HuH-7 (cell line): ENCODE measurements at regions not wholly inside any gene's neighbourhood (a gene's known extent, or its start where the extent isn't known, plus 50 kb on each side); places are given as distances from the start of the nearest gene placed in this dataset.

Experiments used
- DNase-seq: peaks from one replicate; pipeline ENCODE4 v3.0.0; 2011; ENCODE audit warnings: low spot score

DNA sequence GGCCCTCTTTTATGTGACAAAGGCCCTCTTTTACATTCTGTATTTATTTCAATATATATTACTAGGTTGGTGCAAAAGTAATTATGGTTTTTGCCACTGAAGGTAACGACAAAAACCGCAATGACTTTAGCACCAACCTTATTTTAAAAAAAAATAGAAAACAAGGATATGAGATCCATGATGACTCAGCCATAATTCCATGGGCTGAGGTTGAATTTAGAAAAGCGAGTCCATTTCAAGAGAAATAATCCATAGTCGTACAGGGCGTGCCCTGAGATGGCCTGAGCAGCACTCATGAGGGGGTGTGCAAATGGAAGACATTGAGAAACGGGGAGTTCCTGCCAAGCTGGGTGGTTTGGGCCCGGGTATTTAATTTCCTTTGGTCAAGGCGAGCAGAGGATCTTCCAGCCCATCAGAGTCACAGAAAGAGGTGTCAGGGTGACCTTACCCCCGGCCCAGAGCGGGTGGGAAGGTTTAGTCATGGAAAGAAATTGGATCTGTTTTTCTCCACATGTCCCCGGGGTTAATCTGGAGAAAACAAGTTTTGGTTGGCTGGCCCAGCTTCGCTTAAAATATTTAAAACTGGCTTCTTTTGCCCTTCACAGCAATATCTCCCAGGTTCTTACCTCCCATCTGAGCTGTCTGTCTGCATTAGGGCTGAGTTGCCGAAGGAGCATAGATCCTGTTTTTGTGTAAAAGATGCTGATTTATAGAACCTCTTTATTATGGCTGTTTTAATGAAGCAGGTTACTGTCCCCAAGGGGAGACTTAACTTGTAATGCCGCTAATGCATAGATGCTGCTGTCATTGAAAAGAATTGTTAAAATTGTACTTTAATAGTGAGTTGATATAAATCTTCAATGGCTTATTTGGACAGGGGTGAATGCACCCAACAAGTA is 255.6 kb downstream of the PREX1 start:
- DNase-seq: no peak

DNA sequence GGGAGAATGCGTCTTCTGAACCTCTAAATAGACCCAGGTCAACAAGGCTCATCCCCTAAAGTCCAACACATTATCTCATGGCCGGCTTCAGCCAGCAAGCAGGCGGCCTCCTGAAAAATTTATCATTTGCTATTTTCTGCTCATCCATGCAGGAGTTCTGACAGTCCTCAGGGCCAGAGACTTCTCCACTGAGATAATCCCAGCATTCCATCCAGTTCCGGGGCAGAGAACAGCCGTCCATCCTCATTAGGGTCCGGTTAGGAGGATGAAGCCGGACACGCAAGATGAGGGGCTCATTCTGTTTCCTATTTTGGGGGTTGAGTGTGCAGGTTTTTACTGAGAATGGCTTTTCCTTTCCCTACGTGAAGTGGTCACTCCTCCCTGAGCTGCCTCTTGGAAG is 258.1 kb downstream of the PREX1 start:
- DNase-seq: no peak

DNA sequence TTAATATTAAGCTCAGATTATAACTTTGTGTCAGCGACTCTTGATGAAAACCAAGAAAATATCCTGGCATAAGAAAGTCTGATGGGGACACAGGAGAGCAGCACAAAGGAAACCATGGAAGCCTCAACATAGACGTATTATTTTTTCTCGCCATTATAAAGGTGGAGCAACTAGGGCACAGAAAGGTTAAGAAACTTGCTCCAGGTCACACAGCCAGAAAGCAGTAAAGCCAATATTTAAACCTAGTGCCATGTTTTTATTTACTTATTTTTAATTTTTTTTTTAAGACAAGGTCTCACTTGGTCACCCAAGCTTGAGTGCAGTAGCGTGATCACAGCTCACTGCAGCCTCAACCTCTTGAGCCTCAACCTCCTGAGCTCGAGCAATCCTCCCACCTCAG is 259.3 kb downstream of the PREX1 start:
- no peak for DNase-seq

DNA sequence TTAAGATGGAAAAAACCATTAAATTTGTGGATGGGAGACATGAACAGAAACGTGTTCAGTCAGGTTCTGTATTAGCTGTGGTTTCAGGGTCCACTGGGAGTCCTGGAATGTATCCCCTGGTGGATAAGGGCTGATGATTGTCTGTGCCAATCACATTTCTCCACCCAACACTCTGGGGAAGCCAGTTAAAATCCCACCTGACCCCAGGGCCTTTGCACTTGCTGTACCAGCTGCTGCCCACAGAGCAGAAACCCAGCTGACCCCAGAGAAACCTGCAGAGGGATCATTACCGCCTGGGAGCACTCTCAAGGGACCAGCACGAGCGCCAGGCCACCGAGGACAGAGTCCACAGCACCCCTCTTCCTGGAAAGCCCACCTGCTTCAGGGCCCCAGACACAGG is 260.7 kb downstream of the PREX1 start:
- DNase-seq: no peak

DNA sequence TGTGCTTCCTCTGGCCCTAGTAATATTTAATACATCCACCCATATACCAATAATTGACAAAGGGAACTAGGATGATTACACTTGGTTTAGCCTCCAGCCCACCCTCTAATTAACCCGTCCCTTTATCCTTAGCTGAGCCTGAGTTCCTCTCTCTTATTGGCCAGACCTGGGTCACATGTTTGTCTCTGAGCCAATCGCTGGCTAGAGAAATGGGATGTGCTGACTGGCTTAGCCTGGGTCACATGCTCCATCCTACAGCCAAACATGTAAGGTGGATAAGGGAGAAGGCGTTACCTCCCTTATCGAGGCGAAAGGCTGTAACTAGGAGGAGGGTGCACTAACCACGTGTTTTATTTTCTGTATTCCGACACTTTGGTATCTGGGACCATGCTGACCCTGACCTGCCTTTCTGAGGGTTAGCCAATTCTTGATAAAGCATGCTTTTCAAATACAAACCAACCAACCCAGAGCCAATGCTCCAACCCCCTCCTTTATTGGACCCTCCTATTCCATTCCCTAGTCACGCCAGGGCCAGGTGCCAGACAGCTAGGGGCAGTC is 262.7 kb downstream of the PREX1 start:
- no peak for DNase-seq

DNA sequence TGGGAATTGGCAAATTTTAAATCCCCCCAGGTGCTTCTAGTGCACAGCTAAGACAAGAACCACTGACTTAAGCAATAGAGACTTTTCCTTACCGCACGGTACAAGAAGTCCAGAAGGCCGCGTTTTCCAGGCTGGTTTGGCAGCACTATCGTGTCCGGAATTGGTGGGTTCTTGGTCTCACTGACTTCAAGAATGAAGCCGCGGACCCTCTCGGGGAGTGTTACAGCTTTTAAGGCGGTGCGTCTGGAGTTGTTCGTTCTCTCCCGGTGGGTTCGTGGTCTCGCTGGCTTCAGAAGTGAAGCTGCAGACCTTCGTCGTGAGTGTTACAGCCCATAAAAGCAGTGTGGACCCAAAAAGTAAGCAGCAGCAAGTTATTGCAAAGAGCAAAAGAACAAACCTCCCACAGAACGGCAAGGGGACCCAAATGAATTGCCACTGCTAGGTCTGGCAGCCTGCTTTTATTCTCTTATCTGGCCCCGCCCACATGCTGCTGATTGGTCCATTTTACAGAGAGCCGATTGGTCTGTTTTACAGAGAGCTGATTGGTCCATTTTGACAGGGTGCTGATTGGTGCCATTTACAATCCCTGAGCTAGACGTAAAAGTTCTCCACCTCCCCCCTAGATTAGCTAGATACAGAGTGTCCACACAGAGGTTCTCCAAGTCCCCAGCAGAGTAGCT is 264.5 kb downstream of the PREX1 start:
- no peak for DNase-seq

DNA sequence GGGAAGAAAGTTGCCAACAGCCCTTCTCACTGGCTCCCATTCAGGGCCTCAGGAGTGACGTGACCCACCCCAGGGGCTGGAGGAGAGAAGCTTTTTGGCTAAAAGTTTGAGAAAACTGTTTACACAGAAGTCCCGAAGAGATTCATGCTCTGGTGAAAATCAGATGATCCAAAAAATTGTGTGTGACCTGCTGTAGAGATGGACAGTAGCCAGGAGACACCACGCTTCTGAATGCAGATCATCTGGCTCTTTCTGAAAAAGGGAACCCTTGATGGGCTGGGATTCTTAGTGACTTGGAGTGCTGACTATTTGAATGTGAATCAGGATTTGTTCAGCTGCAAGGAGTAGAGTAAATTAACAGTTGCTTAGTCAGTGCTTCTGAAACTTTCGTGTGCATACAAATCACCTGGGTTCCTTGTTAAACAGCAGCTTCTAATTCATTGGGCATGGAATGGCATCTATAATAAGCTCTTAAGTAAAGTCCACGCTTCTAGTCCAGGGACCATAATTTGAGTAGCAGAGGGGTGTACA is 265.1 kb downstream of the PREX1 start:
- no peak for DNase-seq

DNA sequence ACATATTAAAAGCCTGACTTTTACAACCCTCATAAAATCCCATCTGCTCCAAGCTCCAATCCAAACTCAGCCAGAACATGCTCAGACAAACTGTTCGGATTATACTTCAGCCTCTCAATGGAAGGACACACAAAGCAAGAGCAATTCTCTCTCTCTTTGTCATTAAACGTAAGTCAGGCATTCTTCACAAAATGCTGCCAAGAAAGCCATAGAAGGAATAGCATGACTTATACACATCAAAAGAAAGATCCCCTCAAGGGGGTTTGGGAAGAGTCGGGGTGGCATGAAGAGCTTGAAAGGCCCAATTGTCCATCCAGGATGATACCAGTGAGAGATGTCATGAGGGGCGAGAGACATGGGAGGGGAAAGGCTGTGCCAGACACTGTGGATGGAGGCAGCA is 268.9 kb downstream of the PREX1 start:
- DNase-seq: no peak

DNA sequence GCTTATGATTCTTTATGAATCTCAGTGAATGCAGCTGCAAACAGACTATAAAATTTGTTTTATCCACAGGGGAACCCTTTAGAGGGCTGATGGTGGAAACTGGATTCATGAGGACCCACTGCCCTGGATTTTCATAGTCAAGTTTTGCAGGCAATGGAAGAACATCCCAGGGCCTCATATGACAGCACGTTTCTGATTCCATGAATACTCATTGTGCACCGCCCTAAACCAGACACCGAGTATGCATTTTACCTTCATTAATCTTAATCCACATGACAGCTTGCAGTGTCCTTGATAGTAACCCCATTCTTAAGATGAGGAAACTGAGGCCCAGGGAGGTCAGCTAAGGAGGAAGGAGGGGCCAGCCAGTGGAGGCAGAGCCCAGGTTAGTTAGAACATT is 270.4 kb downstream of the PREX1 start:
- no peak for DNase-seq

DNA sequence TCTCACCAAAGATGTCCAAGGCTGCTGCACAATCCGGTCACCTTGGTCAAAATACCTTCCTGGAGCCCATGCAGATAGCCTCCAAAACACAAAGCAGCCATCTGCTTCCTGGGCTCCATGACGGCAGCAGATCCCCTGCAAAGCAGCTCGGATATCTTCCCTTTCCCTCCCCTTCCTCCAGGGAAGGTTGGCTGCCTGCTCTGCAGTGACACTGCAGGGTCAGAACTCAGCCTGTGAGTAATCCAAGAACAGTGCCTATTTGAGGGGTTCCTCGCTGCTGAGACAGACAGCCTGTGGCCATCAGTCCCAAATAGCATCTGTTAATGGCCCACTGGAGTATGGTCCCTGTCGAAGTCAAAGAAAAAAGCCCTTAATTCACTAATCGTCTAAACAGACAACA is 270.8 kb downstream of the PREX1 start:
- no peak for DNase-seq

DNA sequence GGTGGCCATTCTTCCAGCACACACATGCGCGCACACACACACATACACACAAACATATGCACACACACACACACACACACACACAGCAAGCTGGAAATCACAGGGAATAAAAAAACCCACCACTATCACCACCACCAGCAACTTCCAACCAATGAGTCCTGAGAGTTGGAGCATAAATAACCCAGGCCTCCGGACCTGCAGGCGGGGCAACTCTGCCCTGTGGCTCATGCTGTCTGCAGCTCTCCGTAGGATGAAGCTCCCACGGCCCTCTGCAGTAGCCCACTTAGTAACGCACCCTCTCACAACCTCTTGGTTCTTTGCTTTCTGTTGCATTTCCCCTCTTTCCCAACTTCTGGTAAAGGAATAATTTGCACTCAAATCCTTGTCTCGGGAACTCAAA is 275.2 kb downstream of the PREX1 start:
- no peak for DNase-seq

DNA sequence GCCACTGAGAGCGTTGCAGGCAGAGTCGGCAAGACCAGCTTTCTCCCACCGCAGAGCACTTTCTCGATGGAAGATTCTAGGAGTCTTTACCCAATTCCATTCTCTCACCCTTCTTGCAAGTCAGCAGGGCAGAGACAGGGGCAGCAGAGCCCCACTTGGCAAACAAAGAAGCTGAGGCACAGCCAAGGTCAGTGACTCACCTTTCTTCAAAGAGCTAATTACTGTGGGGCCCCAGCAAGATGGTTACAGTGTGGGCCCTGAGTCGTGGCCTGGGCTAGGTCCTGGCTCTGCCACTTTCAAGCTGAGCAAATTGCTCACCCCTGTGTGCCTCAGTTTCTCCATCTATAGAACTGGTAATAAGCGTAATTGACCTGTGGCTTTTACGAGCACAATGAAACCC is 277.0 kb downstream of the PREX1 start:
- no peak for DNase-seq

DNA sequence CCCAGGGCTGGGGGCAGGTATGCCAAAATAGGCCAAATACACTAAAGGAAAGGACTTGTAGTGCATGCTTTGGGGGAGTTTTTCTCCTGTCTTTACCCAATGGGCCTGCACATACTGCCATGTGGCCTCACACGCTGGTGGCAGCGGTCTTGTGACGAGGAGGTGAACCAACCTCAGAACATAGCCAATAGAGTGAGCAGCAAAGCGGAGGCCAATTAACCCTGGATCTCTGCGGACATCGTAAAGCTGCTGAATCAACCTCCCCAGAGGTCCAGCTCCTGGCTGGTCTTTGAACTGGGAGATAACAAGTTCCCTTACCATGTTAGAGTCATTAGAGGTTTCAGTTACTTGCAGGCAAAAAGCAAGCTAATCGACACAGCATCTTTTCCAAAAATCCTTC is 280.1 kb downstream of the PREX1 start:
- DNase-seq: no peak

DNA sequence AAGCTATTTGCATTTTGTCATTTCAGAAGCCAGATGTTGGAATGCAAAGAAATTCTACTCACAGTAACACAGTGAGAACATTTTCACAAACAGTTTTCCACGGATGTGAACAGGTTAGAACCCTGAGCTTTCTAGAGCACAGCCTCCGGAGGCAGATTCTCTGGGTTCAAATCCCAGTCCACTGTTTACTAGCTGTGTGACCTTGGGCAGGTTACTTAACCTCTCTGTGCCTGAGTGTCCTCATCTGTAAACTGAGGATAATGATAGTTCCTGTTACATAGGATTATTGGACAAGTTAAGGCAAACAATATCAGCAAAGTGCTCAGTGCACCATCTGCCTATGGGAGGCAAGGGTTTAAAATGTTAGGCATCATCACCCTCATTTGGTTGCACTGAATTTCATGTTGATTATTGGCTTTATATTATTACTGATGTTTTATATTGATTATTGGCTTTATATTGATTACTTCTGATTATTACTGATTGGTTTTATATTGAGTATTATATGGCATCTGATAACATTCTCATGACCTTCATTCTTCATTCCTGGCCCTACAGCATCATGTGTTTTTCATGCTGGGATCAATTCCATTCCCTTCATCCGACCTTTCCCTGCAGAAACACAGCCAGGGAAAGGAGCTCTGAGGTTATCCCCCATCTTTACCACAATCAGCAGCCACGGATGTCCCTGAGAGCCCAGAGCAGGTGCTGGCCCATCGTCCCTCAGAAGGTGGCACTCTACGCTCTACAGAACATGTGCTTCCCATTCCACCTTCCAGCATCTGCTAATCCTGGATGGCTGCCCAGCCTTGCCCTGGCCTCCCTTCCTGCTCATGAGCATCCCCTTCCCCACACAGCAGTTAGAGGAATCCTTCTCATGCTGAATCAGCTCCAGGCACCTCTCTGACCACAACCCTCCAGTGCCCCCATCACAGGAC is 283.1 kb downstream of the PREX1 start:
- DNase-seq: no peak

DNA sequence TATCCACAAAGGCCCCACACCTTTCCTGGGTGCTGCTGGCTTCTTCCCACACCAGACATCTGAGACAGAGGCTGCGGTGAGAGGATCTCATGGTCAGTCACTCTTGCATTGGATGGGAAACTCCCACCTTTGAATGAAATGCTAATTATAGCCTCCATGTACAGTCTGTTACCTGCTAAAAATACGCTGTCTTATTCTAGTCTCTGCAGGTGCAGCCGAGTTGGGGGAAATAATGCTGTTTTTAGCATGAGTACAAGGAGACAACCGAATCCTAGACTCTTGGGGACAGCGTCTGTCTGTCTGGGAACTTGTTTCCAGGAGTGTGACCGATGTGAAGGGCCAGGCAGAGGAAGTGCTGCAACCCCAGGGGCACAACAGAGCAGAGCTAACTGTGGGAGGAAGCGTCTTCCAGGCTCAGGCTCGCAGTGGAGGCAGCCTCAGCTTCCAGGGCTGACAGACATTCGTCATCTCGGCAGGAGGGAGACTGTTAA is 286.2 kb downstream of the PREX1 start:
- no peak for DNase-seq

DNA sequence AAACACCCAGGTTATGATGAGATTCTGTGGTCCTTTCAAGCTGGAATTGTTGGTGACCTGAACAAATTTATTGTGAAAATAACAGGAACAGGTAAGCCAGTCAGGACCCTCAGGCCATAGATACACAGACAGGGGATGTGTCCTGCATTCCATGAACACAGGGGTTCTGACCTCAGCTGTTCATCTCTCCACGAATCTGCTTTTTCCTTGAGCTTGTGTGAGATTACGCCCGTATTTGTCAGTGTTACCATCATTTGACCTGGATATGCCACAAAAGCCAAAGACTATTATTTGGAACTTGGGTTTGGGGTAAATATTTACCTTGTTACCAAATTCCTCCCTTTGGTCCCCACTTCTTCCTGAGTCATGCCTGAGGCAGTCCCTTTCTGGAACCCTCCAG is 288.9 kb downstream of the PREX1 start:
- no peak for DNase-seq

DNA sequence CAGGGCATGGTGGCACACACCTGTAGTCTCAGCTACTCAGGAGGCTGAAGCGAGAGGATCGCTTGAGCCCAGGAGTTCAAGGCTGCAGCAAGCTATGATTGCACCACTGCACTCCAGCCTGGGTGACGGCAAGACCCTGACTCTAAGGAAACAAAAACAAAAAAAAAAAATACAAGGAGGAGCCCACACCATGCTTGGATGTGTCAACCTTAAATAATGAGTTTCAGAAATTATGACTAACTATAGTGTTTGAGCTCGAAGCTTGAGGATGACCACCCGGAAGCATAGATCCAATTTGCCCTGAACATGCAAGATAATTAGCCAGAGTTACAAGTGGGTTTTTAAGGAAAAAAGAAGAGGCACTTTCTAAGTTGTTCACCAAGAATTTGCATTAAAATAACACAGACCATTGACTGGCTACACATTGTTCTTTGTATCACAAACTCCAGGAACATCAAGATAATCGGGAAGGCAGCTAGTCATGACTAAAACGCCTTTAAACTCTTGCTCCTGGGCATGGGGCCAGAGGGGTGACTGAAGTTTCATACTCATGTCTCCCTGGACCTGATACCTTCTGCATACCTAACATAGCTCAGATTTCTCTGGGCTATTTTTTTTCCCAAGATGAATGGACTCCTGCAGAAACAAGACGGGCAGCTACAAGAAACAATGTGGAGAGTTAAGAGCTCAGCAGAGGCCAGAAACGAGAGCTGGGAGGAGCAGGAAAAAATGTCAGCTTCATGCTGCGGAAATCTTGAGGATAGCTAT is 289.6 kb downstream of the PREX1 start:
- no peak for DNase-seq

DNA sequence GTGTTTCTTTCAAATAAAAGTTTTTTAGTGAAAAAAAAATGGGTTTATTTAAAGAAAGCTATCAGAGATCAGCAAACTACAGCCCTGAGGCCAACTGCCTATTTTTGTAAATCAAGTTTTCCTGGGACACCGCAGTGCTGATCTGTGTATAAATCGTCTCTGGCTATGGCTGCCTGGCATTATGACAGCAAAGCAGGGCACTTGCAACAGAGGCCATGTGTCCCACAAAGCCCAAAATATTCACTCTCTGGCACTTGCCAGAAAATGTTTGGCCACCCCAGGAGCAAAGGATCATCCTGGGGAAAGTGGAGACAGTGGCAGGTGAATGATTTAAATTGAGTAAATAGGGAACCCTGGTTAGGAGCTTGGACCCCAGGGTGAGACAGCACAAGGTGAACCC is 291.6 kb downstream of the PREX1 start:
- no peak for DNase-seq

DNA sequence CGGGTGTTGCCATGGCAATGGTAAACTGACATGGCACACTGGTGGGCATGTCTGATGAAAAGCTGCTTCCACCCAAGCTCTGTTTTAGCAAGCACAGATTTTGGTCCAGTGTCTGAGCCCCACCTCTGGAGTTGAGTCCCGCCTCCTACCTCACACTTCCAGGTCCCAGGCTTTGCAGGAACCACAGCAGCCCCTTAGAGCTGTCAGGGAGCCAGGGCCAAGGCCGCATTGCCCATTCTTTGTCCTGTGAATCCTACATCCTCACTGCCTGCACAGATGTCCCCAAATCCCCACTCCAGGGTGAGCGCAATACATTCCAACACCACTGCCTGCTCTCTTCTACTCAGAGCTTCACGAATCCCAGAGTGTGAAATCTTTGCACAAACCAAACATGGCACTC is 292.2 kb downstream of the PREX1 start:
- DNase-seq: no peak

DNA sequence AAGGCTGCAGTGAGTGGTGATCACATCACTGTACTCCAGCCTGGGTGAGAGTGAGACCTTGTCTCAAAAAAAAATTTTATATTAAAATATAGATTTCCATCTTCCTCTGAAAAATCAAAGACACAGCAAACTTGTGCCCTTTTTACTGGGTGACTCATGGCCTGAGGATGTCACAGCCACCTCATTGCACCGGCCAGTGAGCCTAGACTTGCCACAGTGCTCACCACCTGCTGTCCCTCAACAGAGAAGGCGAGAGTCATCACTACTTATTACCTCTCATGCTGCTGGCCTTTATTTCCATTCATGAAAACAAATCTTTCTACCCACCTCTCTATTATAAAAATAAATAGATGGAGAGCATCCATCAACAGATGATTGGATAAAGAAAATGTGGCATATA is 295.8 kb downstream of the PREX1 start:
- no peak for DNase-seq

DNA sequence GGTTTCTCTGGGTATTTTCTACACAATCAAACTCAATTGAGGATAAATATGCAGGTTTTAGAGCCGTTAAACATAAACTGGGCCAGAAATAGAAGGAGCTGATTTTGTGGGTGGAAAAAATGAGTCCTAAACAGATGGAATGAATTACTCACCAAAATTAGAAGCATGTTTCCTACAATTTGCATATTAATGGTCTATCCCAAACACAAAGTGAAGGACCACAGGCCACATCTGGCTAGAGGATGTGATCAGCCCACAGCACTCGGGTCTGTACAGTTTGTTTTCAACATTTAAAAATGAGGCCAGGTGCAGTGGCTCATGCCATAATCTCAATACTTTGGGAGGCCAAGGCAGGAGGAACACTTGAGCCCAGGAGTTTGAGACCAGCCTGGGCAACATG is 296.3 kb downstream of the PREX1 start:
- DNase-seq: no peak
